Esophagus muscularis mucosa (tissue), 3 donors: ENCODE measurements at regions not wholly inside any gene's neighbourhood (a gene's known extent, or its start where the extent isn't known, plus 50 kb on each side); places are given as distances from the start of the nearest gene placed in this dataset.

Experiments used
- CTCF ChIP-seq, 3 experiments: fragments of 200-600 bp in 2 of 3; fragments of 450-650 bp in 1 of 3; sonication (generic) in 2 of 3; IDR thresholded peaks; one replicate each; pipeline ENCODE4 v1.5.1; 2017 to 2019; ENCODE audit warnings: antibody characterized with exemption in 3 of 3, mild to moderate bottlenecking in 2 of 3, moderate library complexity in 1 of 3
- POLR2A ChIP-seq: fragments of 450-650 bp; IDR thresholded peaks from one replicate; pipeline ENCODE4 v1.6.1; 2017; ENCODE audit warnings: antibody characterized with exemption, moderate library complexity, mild to moderate bottlenecking, low read depth

DNA sequence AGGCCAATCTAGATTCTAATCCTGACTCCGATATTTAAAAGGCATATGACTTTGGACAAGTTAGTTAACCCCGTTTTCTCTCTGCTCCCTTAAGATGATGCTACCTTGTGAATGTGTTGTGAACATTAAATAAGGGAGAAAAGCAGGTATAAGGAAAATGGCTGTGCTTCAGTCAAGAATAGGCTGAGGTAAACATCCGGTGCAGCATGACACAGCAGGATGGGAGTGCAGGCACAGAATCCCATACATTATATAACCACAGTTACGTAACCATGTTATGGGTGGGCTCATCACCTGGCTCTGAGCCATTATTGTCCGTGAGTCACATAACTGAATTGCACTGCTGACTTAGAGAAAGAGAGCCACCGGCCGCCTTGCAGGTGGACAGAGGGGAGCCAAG, 382.2 kb upstream of the ANO5 start:
- TF ChIP-seq CTCF (IDR thresholded peaks at IDR 0.05) (no peak), POLR2A (no peak)
